ENCODE measurements at regions not wholly inside any gene's neighbourhood (a gene's known extent, or its start where the extent isn't known, plus 50 kb on each side); places are given as distances from the start of the nearest gene placed in this dataset.

GRCh38 chr5:87581661-87582060, 168.9 kb upstream of the CCNH start:
- no peak for TF ChIP-seq POLR2A (IDR thresholded peaks at IDR 0.05)
- no peak for TF ChIP-seq CTCF (IDR thresholded peaks at IDR 0.05)

All from body of pancreas (tissue), 4 donors.